Type B pancreatic cell (in vitro differentiated cells): ENCODE measurements at regions not wholly inside any gene's neighbourhood (a gene's known extent, or its start where the extent isn't known, plus 50 kb on each side); places are given as distances from the start of the nearest gene placed in this dataset.

Experiments
- DNase-seq: peaks from one replicate; pipeline ENCODE4 v3.0.0; 2021; ENCODE audit warnings: mixed read lengths; ENCODE audit not compliant: unreplicated experiment; ENCODE audit errors: extremely low spot score
- H3K27ac Mint-ChIP-seq: 2 replicates; pipeline ENCODE4 v1.8.0; 2021; ENCODE audit warnings: mild to moderate bottlenecking, mixed read lengths
- H3K27me3 Mint-ChIP-seq: 2 replicates; pipeline ENCODE4 v1.8.0; 2021; ENCODE audit warnings: mixed read lengths
- H3K36me3 Mint-ChIP-seq: 2 replicates; pipeline ENCODE4 v1.8.0; 2021; ENCODE audit warnings: mixed read lengths
- H3K4me1 Mint-ChIP-seq: one replicate; pipeline ENCODE4 v1.8.0; 2021; ENCODE audit warnings: mixed read lengths; ENCODE audit not compliant: unreplicated experiment
- H3K4me3 Mint-ChIP-seq: 2 replicates; pipeline ENCODE4 v1.8.0; 2021; ENCODE audit warnings: mild to moderate bottlenecking, mixed read lengths
- H3K9me3 Mint-ChIP-seq: 2 replicates; pipeline ENCODE4 v1.8.0; 2021; ENCODE audit warnings: mixed read lengths
- TF ChIP-seq, protein P1 (sequence below): fragments of 200-600 bp; sonication (generic); conservative IDR thresholded peaks from 2 replicates; pipeline ENCODE4 v1.5.0; 2021; ENCODE audit warnings: antibody characterized with exemption, mild to moderate bottlenecking

DNA sequence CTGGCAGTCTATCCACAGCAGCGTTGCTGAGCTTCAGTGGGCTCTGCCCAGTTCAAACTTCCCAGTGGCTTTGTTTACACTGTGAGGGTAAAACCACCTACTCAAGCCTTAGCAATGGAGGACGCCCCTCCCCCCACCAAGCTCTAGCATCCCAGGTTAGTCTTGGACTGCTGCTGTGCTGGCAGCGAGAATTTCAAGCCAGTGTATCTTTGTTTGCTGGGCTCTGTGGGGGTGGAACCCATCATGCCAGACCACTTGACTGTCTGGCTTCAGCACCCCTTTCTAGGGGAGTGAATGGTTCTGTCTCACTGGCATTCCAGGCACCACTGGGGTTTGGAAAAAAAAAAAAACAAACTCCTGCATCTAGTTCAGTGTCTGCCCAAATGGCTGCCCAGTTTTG is 249.7 kb upstream of the SYNCRIP start:
- H3K9me3 Mint-ChIP-seq: no peaks in the 10 kb centered on the region
- TF ChIP-seq, protein P1, sequence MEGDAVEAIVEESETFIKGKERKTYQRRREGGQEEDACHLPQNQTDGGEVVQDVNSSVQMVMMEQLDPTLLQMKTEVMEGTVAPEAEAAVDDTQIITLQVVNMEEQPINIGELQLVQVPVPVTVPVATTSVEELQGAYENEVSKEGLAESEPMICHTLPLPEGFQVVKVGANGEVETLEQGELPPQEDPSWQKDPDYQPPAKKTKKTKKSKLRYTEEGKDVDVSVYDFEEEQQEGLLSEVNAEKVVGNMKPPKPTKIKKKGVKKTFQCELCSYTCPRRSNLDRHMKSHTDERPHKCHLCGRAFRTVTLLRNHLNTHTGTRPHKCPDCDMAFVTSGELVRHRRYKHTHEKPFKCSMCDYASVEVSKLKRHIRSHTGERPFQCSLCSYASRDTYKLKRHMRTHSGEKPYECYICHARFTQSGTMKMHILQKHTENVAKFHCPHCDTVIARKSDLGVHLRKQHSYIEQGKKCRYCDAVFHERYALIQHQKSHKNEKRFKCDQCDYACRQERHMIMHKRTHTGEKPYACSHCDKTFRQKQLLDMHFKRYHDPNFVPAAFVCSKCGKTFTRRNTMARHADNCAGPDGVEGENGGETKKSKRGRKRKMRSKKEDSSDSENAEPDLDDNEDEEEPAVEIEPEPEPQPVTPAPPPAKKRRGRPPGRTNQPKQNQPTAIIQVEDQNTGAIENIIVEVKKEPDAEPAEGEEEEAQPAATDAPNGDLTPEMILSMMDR: no peak
- DNase-seq: no peak
- H3K27me3 Mint-ChIP-seq: no peaks in the 10 kb centered on the region
- H3K36me3 Mint-ChIP-seq: no peaks in the 10 kb centered on the region
- no peak overlapping the region for H3K4me3 Mint-ChIP-seq
- H3K27ac Mint-ChIP-seq: no peak overlapping the region
- no peaks in the 10 kb centered on the region for H3K4me1 Mint-ChIP-seq

DNA sequence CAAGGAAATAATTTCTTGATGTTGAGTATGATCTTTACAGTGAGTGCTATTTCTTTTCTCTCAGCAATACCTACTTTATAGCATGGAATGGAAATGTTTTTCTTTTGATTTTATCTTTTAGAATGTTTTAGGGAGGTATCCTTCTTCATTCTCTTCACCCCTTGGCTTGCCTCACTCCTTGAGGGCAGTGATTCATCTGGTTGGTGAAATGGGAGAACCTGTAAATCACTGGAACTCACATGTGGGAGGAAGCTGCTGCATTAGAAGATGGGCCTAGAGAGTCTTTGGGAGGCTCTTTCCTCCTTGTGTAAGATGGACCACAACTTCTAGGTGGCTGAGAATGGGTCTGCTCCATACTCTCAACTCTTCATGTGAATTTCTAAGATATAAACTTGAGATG is 244.8 kb upstream of the SYNCRIP start:
- no peaks in the 10 kb centered on the region for H3K27me3 Mint-ChIP-seq
- no peak overlapping the region for H3K4me3 Mint-ChIP-seq
- no peaks in the 10 kb centered on the region for H3K9me3 Mint-ChIP-seq
- DNase-seq: no peak
- TF ChIP-seq, protein P1: no peak
- H3K4me1 Mint-ChIP-seq: no peaks in the 10 kb centered on the region
- no peak overlapping the region for H3K27ac Mint-ChIP-seq
- no peaks in the 10 kb centered on the region for H3K36me3 Mint-ChIP-seq

DNA sequence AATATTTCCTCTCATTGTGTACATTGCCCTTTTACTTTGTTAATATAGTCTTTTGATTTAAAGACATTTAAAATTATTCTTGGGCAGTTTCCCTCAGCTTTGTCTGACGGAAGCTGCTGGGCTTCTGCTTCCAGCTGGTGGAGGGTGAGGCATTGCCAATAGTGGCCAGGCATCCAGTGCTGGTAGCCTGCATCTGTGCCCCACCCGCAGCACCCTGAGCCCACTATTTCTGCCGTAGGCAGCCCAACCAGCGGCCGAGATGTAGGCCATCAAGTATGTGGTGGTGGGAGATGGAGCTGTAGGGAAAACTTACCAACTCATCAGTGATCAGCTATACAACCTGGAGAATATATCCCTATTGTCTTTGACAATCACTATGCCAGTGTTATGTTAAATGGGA is 226.0 kb upstream of the SYNCRIP start:
- Mint-ChIP-seq H3K4me3 (no peak overlapping the region), H3K27me3 (no peaks in the 10 kb centered on the region), H3K36me3 (no peaks in the 10 kb centered on the region), H3K4me1 (no peaks in the 10 kb centered on the region), H3K27ac (no peak overlapping the region), H3K9me3 (no peaks in the 10 kb centered on the region)
- no peak for DNase-seq
- TF ChIP-seq, protein P1: no peak

DNA sequence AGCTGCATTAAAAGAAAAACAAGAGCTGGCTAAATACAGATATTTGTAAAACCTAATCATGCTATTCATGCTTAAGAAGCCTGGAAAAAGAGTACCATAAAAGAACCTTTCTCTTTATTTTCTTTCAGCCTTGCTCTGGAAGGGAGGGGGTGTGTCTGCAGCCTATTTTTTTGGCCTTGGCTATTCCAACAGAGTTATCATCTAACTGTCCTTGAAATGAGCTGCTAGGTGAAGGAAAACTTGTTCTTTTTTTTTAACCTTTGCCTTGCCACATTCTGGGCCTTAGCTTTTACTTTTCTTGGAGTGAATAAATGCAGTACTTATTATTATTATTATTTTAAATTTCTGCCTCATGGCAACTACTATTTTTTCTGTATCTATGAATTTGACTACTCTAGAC is 224.9 kb upstream of the SYNCRIP start:
- TF ChIP-seq, protein P1: no peak
- no peak for DNase-seq
- H3K4me1 Mint-ChIP-seq: no peaks in the 10 kb centered on the region
- H3K27me3 Mint-ChIP-seq: no peaks in the 10 kb centered on the region
- no peak overlapping the region for H3K4me3 Mint-ChIP-seq
- no peaks in the 10 kb centered on the region for H3K36me3 Mint-ChIP-seq
- no peak overlapping the region for H3K27ac Mint-ChIP-seq
- no peaks in the 10 kb centered on the region for H3K9me3 Mint-ChIP-seq

DNA sequence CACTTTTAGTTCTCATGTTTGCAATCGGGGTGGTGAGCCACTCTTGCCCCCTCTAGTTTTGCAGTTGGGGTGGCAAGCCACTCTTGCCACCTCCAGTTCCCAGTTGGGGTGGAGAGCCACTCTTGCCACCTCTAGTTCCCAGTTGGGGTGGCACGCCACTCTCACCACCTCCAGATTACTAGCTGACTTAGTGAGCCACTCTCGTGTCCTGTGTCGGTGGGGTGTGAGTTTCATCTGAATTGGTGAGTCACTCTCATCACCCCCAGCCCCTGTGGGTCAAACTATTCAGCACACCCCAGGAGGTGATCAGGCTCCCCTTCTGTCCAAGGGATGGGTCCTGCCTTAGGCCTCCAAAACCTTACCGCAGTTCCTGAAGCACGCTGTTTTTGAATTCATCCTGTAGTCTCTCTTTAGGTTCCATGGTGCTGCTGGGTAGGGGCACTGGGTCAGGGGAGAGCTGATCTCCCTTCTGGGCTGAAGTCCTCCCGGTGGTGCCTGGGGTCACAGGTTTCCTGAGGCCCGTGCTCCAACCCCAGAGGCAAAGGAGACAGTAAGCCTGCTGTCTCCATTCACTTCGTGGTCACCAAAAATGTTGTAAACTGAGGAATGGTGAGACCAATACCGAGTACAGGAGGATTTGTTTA is 224.2 kb upstream of the SYNCRIP start:
- TF ChIP-seq, protein P1: no peak
- DNase-seq: no peak
- Mint-ChIP-seq H3K4me3 (no peak overlapping the region), H3K9me3 (no peaks in the 10 kb centered on the region), H3K36me3 (no peaks in the 10 kb centered on the region), H3K4me1 (no peaks in the 10 kb centered on the region), H3K27me3 (peaks cover under 1% of the 10 kb centered on the region), H3K27ac (no peak overlapping the region)

DNA sequence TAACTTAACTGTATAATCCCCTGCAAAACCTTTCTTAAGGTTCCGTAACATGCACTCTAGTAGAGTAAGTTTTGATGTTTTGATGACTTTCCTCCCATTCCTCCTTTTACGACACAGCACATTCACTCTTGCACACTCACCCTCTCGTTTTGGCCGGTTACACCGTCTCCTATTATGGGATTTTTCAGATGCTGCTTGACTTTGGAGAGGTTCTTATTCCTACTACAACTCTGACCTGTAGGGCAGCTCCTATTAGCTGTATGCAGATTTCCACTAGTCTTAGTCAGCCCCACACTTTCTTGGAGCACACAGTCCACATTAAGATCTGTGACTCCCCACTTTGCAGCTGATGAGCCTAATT is 223.7 kb upstream of the SYNCRIP start:
- DNase-seq: no peak
- H3K9me3 Mint-ChIP-seq: no peaks in the 10 kb centered on the region
- TF ChIP-seq, protein P1: no peak
- H3K4me1 Mint-ChIP-seq: no peaks in the 10 kb centered on the region
- no peak overlapping the region for H3K27ac Mint-ChIP-seq
- H3K36me3 Mint-ChIP-seq: no peaks in the 10 kb centered on the region
- peaks cover 4% of the 10 kb centered on the region for H3K27me3 Mint-ChIP-seq
- no peak overlapping the region for H3K4me3 Mint-ChIP-seq
